ENCODE measurements at regions not wholly inside any gene's neighbourhood (a gene's known extent, or its start where the extent isn't known, plus 50 kb on each side); places are given as distances from the start of the nearest gene placed in this dataset.

DNA sequence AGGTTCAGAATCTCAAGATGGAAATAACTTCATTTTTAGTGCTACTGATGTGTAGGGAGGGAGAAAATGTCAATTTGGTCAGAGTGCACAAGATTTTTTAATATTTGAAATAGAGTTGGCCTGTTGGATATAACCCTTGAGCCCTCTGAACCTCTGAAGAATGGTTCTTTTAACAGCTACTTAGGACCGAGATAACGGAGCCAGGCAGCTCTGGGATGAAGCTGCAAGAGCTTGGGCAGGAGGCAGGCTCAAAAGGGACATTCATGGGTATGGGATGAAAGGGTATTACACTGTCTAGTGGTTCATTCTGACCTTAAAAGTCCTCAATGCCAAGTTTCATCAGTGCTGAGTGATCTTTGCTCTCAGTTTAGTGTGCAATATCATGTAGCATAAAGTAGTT, 111.4 kb upstream of the CPHXL start:
- DNase-seq (ENCODE audit: low spot score): no peak
- no peak for TF ChIP-seq CTCF (IDR thresholded peaks at IDR 0.05; ENCODE audit: extremely low read depth, missing control alignments)

GRCh38 chr16:75841517-75841916, 115.2 kb upstream of the CPHXL start:
- no peak for DNase-seq (ENCODE audit: low spot score)
- no peak for TF ChIP-seq CTCF (IDR thresholded peaks at IDR 0.05; ENCODE audit: extremely low read depth, missing control alignments)

DNA sequence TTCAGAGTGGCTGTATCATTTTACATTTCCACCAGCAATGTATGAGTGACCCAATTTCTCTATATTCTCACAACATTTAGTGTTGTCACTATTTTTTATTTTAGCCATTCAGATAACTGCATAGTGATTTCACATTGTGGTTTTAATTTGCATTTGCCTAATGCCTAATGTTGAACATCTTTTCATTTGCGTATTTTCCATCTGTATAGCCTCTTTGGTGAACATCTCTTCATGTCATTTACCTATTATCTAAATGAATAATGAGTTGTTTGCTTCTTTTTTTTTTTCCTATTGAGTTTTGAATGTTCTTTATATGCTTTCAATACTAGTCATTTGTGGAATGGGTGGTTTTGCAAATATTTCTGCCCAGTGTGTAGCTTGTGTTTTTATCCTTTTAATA, 120.9 kb upstream of the CPHXL start:
- TF ChIP-seq CTCF (IDR thresholded peaks at IDR 0.05; ENCODE audit: extremely low read depth, missing control alignments): no peak
- DNase-seq (ENCODE audit: low spot score): no peak

- no peak for TF ChIP-seq CTCF (IDR thresholded peaks at IDR 0.05; ENCODE audit: extremely low read depth, missing control alignments)
- DNase-seq (ENCODE audit: low spot score): no peak
Measured at GRCh38 chr16:75854152-75854551, 127.9 kb upstream of the CPHXL start.

DNA sequence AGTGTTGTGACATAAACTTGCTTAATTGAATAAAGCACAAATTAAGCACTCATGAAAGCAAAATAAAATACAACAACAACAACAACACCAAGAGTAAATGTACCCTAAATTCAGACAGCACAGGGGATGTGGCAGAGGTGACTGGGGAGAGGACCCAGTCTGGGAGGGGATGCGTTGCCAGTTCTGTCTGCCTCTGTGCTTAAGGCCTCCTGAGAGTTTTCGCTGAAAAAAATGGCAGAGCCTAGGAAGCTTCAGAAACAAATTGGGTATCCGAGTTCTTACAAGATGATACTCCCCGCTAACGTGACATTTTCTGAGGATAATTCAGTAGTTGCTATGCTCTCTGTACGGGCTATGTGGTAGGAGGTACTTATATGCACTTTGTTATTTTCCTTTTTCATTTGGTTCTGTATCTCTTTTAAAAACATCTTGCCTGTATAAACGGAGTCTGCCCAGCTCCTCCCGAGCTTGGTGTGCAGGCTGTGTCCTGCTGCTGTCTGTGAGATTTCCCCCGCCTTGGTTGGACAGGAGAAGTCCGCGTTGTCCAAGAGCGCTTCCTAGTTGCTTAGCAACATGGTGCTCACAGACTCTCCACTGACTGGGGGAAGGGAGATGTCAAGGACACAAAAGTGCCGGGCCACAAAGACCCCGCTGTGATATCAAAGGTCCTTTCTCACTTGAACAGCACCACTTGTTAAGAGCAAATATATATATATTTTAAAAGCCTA, 134.2 kb upstream of the CPHXL start:
- DNase-seq (ENCODE audit: low spot score): no peak
- TF ChIP-seq CTCF (IDR thresholded peaks at IDR 0.05; ENCODE audit: extremely low read depth, missing control alignments): no peak

- no peak for DNase-seq (ENCODE audit: low spot score)
- no peak for TF ChIP-seq CTCF (IDR thresholded peaks at IDR 0.05; ENCODE audit: extremely low read depth, missing control alignments)
Measured at GRCh38 chr16:75861311-75862097, 135.2 kb upstream of the CPHXL start.

- no peak for DNase-seq (ENCODE audit: low spot score)
Measured at GRCh38 chr16:75862098-75862386, 135.8 kb upstream of the CPHXL start.

More at GRCh38 chr16:75862098-75862386, 135.8 kb upstream of the CPHXL start:
- no peak for TF ChIP-seq CTCF (IDR thresholded peaks at IDR 0.05; ENCODE audit: extremely low read depth, missing control alignments)
